ENCODE measurements at regions not wholly inside any gene's neighbourhood (a gene's known extent, or its start where the extent isn't known, plus 50 kb on each side); places are given as distances from the start of the nearest gene placed in this dataset.
"Not testable (repeated sequence)": the region's sequence is repeated elsewhere in the genome, so short reads cannot be mapped to it uniquely, and the experiment has no call there.

DNA sequence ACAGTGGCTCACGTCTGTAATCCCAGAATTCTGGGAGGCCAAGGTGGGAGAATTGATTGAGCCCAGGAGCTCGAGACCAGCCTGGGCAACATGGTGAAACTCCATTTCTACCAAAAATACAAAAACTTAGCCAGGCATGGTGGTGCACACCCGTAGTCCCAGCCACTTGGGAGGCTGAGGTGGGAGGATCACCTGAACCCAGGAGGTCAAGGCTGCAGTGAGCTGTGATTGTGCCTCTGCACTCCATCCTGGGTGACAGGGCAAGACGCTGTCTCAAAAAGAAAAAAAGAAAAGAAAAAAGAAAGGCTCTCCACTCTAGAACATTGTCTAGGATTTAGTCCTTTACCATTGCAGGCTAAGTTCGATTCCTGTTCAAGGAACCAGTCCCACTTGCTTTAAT, 94.4 kb downstream of the MOGAT1 start:
- TF ChIP-seq, protein P1, sequence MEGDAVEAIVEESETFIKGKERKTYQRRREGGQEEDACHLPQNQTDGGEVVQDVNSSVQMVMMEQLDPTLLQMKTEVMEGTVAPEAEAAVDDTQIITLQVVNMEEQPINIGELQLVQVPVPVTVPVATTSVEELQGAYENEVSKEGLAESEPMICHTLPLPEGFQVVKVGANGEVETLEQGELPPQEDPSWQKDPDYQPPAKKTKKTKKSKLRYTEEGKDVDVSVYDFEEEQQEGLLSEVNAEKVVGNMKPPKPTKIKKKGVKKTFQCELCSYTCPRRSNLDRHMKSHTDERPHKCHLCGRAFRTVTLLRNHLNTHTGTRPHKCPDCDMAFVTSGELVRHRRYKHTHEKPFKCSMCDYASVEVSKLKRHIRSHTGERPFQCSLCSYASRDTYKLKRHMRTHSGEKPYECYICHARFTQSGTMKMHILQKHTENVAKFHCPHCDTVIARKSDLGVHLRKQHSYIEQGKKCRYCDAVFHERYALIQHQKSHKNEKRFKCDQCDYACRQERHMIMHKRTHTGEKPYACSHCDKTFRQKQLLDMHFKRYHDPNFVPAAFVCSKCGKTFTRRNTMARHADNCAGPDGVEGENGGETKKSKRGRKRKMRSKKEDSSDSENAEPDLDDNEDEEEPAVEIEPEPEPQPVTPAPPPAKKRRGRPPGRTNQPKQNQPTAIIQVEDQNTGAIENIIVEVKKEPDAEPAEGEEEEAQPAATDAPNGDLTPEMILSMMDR (conservative IDR thresholded peaks at IDR 0.05; ENCODE audit: low read length) = not testable (repeated sequence)
- not testable (repeated sequence) for TF ChIP-seq EZH2phosphoT487 (IDR thresholded peaks at IDR 0.05; ENCODE audit: borderline replicate concordance, low read depth, low read length)
